ENCODE measurements at regions not wholly inside any gene's neighbourhood (a gene's known extent, or its start where the extent isn't known, plus 50 kb on each side); places are given as distances from the start of the nearest gene placed in this dataset.
A peak's percentile ranks its signal among the peaks of the same experiment; 100 is the strongest.

DNA sequence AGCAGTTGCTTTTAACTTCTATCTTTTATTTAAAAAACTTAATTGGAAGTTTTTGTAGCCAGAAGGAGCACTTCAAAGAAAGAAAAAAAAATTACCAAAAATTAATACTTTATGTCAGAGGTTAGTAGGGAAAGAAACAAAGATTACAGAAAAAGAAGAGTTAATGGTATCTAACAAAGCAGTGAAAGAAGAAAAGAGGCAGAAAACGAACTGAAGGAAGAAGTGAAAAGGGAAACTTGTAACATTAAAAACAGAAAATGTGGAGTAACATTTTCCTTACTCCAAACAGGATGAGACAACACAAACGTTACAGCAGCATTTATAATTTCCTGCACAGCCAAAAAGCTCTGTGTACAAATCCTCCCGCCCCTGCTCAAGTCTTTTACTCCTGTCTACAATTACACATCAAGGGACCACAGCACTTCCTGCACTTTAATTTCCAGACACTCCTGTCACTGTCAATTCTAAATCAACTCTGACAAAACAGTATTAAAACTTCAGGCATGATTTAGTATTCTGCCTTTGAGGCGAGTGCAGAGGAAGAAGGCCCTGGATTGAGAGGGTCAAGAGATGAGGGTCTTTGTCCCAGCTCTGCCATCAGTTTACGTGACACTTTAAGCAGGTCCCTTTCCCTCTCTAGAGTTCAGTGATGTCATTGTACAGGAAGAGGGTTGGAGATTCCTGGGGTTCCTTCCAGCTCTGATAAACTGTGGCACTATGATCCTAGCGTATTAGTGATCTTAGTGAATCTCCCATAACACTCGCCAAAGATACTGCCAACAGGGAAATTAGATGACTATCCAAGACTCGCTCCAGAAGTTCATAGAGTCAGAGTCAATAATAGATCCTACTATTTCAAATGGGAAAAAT, 53.2 kb upstream of the LSM14A start:
- no peak for DNase-seq (ENCODE audit: low spot score)

- DNase-seq (ENCODE audit: low spot score), result no peak
These were observed 52.2 kb upstream of the LSM14A start for GRCh38 chr19:34120141-34120540.

GRCh38 chr19:34120846-34121639, 51.3 kb upstream of the LSM14A start:
- peak; percentile 55 for DNase-seq (ENCODE audit: low spot score)
